Natural killer cell (primary cell): ENCODE measurements at regions not wholly inside any gene's neighbourhood (a gene's known extent, or its start where the extent isn't known, plus 50 kb on each side); places are given as distances from the start of the nearest gene placed in this dataset.
"Not testable (repeated sequence)": the region's sequence is repeated elsewhere in the genome, so short reads cannot be mapped to it uniquely, and the experiment has no call there.

Experiments
- ATAC-seq, 3 donors: fragments of 150-1000 bp in 2 of 3; fragments of 200-7000 bp in 1 of 3; cut with Tn5 transposase; 1 replicate in 1 of 3; 2 replicates in 2 of 3; pipeline ENCODE4 v1.10.0; 2021; ENCODE audit warnings: mild to moderate bottlenecking in 2 of 3, moderate library complexity in 2 of 3
- DNase-seq, 2 donors: peaks; one replicate each; pipeline versions ENCODE4 v3.0.0 to v3.0.0-alpha.2; 2013 to 2021; ENCODE audit warnings: mixed read lengths in 1 of 2
- H3K27ac ChIP-seq: one replicate; pipeline ENCODE4 v1.5.1; 2013; ENCODE audit warnings: mild to moderate bottlenecking, low read length
- H3K27me3 ChIP-seq: one replicate; pipeline ENCODE4 v1.6.1; 2013; ENCODE audit warnings: low read length; ENCODE audit not compliant: control insufficient read depth, insufficient read depth
- H3K36me3 ChIP-seq: one replicate; pipeline ENCODE4 v1.6.1; 2013; ENCODE audit warnings: low read length; ENCODE audit not compliant: control insufficient read depth, insufficient read depth
- H3K4me1 ChIP-seq: one replicate; pipeline ENCODE4 v1.6.1; 2013; ENCODE audit warnings: low read length; ENCODE audit not compliant: control insufficient read depth, insufficient read depth
- H3K4me3 ChIP-seq: one replicate; pipeline ENCODE4 v1.5.1; 2013; ENCODE audit warnings: low read length
- H3K9me3 ChIP-seq: one replicate; pipeline ENCODE4 v1.6.1; 2013; ENCODE audit warnings: low read length; ENCODE audit not compliant: control insufficient read depth, insufficient read depth
- H3K27ac Mint-ChIP-seq, 2 donors: one replicate each; pipeline ENCODE4 v1.8.0; 2022; ENCODE audit warnings: mild to moderate bottlenecking in 2 of 2, mixed read lengths in 2 of 2, moderate library complexity in 1 of 2
- H3K27me3 Mint-ChIP-seq, 2 donors: one replicate each; pipeline ENCODE4 v1.8.0; 2022; ENCODE audit warnings: low read depth in 2 of 2, mixed read lengths in 2 of 2
- H3K36me3 Mint-ChIP-seq: one replicate; pipeline ENCODE4 v1.8.0; 2022; ENCODE audit warnings: mixed read lengths
- H3K4me1 Mint-ChIP-seq, 2 donors: one replicate each; pipeline ENCODE4 v1.8.0; 2022; ENCODE audit warnings: mixed read lengths in 2 of 2
- H3K4me3 Mint-ChIP-seq: one replicate; pipeline ENCODE4 v1.8.0; 2022; ENCODE audit warnings: mild to moderate bottlenecking, moderate library complexity, mixed read lengths
- H3K9me3 Mint-ChIP-seq, 2 donors: one replicate each; pipeline ENCODE4 v1.8.0; 2022; ENCODE audit warnings: mixed read lengths in 2 of 2
- CTCF ChIP-seq: fragments of 200-600 bp; IDR thresholded peaks from one replicate; pipeline ENCODE4 v1.8.0; 2022; ENCODE audit warnings: antibody characterized with exemption
- WGBS: methylation state at CpG from one replicate; pipeline ENCODE4 v1.1.7; 2013; ENCODE audit warnings: missing lambda C conversion rate; ENCODE audit not compliant: insufficient coverage; 5-methylcytosine and 5-hydroxymethylcytosine counted together
- intact Hi-C: fragments of 100-400 bp; cut with micrococcal nuclease; formaldehyde crosslinking; loops from one replicate; pipeline ENCODE4 v1.14.2; 2022

- H3K4me3 Mint-ChIP-seq = no peak overlapping the region
- no peak overlapping the region for H3K4me3 ChIP-seq
- no peaks in the 10 kb centered on the region for H3K9me3 ChIP-seq
- ATAC-seq (no peak), DNase-seq (no peak)
- 100% methylated on average over 1 of the region's 2 CpGs for WGBS
- H3K36me3 Mint-ChIP-seq = no peaks in the 10 kb centered on the region
- no peak overlapping the region for H3K27ac Mint-ChIP-seq
- H3K4me1 Mint-ChIP-seq = no peaks in the 10 kb centered on the region
- no peak for TF ChIP-seq CTCF
- H3K27me3 ChIP-seq = no peaks in the 10 kb centered on the region
- H3K27me3 Mint-ChIP-seq = no peaks in the 10 kb centered on the region
- H3K36me3 ChIP-seq = no peaks in the 10 kb centered on the region
- intact Hi-C loops = no loop called here
- no peak overlapping the region for H3K27ac ChIP-seq
- no peaks in the 10 kb centered on the region for H3K4me1 ChIP-seq
- H3K9me3 Mint-ChIP-seq = peaks cover 2 to 5% of the 10 kb centered on the region in 2 donors
Measured at GRCh38 chr9:108254236-108254635, 601.5 kb downstream of the ACTL7B start.

- H3K36me3 ChIP-seq, DNase-seq, H3K27me3 Mint-ChIP-seq, H3K36me3 Mint-ChIP-seq, H3K4me3 Mint-ChIP-seq, H3K4me1 ChIP-seq, ATAC-seq, H3K27ac ChIP-seq, H3K9me3 Mint-ChIP-seq, H3K9me3 ChIP-seq, H3K4me3 ChIP-seq, H3K27me3 ChIP-seq, intact Hi-C loops, H3K4me1 Mint-ChIP-seq, H3K27ac Mint-ChIP-seq: not testable (repeated sequence)
- 90% methylated on average over 3 of the region's 3 CpGs for WGBS
Measured at GRCh38 chr9:108247391-108247790, 608.4 kb downstream of the ACTL7B start.

GRCh38 chr9:108245901-108246300, 609.9 kb downstream of the ACTL7B start:
- DNase-seq = no peak
- WGBS = 67% methylated on average over 1 of the region's 1 CpG
- Mint-ChIP-seq H3K9me3 (peaks cover 2 to 3% of the 10 kb centered on the region in 2 donors), H3K27me3 (no peaks in the 10 kb centered on the region), H3K4me3 (no peak overlapping the region), H3K36me3 (no peaks in the 10 kb centered on the region), H3K4me1 (no peaks in the 10 kb centered on the region), H3K27ac (no peak overlapping the region)
- H3K36me3 ChIP-seq = no peaks in the 10 kb centered on the region
- no peak overlapping the region for H3K27ac ChIP-seq
- H3K9me3 ChIP-seq = no peaks in the 10 kb centered on the region
- no peak for TF ChIP-seq CTCF
- intact Hi-C loops = no loop called here
- no peak overlapping the region for H3K4me3 ChIP-seq
- ATAC-seq = no peak
- no peaks in the 10 kb centered on the region for H3K27me3 ChIP-seq
- H3K4me1 ChIP-seq = no peaks in the 10 kb centered on the region

GRCh38 chr9:108245331-108245730, 610.5 kb downstream of the ACTL7B start:
- Histone ChIP-seq H3K4me1 (no peaks in the 10 kb centered on the region), H3K4me3 (no peak overlapping the region), H3K9me3 (no peaks in the 10 kb centered on the region), H3K27me3 (no peaks in the 10 kb centered on the region), H3K36me3 (no peaks in the 10 kb centered on the region), H3K27ac (no peak overlapping the region)
- peaks cover 2 to 6% of the 10 kb centered on the region in 2 donors for H3K9me3 Mint-ChIP-seq
- 45% methylated on average over 1 of the region's 2 CpGs for WGBS
- H3K27me3 Mint-ChIP-seq = no peaks in the 10 kb centered on the region
- no peaks in the 10 kb centered on the region for H3K4me1 Mint-ChIP-seq
- H3K36me3 Mint-ChIP-seq = no peaks in the 10 kb centered on the region
- ATAC-seq (no peak), DNase-seq (no peak)
- no peak overlapping the region for H3K4me3 Mint-ChIP-seq
- intact Hi-C loops = no loop called here
- no peak overlapping the region for H3K27ac Mint-ChIP-seq
- no peak for TF ChIP-seq CTCF
